Lung (tissue), 11 donors: ENCODE measurements at regions not wholly inside any gene's neighbourhood (a gene's known extent, or its start where the extent isn't known, plus 50 kb on each side); places are given as distances from the start of the nearest gene placed in this dataset.

Experiments
- ATAC-seq: fragments of 200-7000 bp; cut with Tn5 transposase; one replicate; pipeline ENCODE4 v1.9.1; 2020; ENCODE audit warnings: moderate number of reproducible peaks; ENCODE audit not compliant: insufficient read depth, low FRiP score
- DNase-seq, 3 donors: peaks; one replicate each; pipeline ENCODE4 v3.0.0-alpha.2; 2013 to 2017
- H3K27ac ChIP-seq, 2 donors: one replicate each; pipeline ENCODE4 v1.5.1; 2013; ENCODE audit warnings: mild to moderate bottlenecking in 2 of 2, moderate library complexity in 2 of 2, control low read depth in 1 of 2, inconsistent platforms in 1 of 2, low read depth in 1 of 2, low read length in 1 of 2
- H3K27me3 ChIP-seq, 3 donors: one replicate each; pipeline ENCODE4 v1.5.1; 2013; ENCODE audit warnings: low read length in 2 of 3; ENCODE audit not compliant: control insufficient read depth in 3 of 3, insufficient read depth in 3 of 3
- H3K36me3 ChIP-seq, 4 donors: one replicate each; pipeline ENCODE4 v1.5.1; 2013; ENCODE audit warnings: low read length in 4 of 4, mild to moderate bottlenecking in 1 of 4, moderate library complexity in 1 of 4; ENCODE audit not compliant: control insufficient read depth in 4 of 4, insufficient read depth in 4 of 4
- H3K4me1 ChIP-seq, 5 donors: one replicate each; pipeline ENCODE4 v1.5.1; 2013; ENCODE audit warnings: low read length in 5 of 5, mild to moderate bottlenecking in 2 of 5, moderate library complexity in 1 of 5; ENCODE audit not compliant: control insufficient read depth in 5 of 5, insufficient read depth in 5 of 5
- H3K4me3 ChIP-seq: one replicate; pipeline ENCODE4 v1.5.1; 2013; ENCODE audit warnings: mild to moderate bottlenecking, control low read depth, moderate library complexity
- H3K9ac ChIP-seq, 2 donors: one replicate each; pipeline ENCODE4 v1.5.1; 2013; ENCODE audit warnings: low read length in 2 of 2, control low read depth in 1 of 2; ENCODE audit not compliant: insufficient read depth in 1 of 2
- H3K9me3 ChIP-seq, 4 donors: one replicate each; pipeline ENCODE4 v1.5.1; 2013; ENCODE audit warnings: low read length in 3 of 4, mild to moderate bottlenecking in 1 of 4, moderate library complexity in 1 of 4; ENCODE audit not compliant: control insufficient read depth in 4 of 4, insufficient read depth in 3 of 4
- WGBS, 2 donors: extraction: QIAGEN DNeasy Blood & Tissue Kit; methylation state at CpG; one replicate each; pipeline ENCODE4 v1.1.7; 2013; 5-methylcytosine and 5-hydroxymethylcytosine counted together
- TF ChIP-seq, protein P1 (sequence below): IDR thresholded peaks from 2 replicates; pipeline ENCODE4 v1.5.1; 2012; ENCODE audit warnings: mild to moderate bottlenecking; ENCODE audit errors: control extremely low read depth, extremely low read depth
- donor health status: control.
- donor health status: control.
- donor health status: Bipolar disorder and iron deficiency.
- donor health status: healthy.
- donor health status: DM: yes; HTN: yes; CAD: no.

DNA sequence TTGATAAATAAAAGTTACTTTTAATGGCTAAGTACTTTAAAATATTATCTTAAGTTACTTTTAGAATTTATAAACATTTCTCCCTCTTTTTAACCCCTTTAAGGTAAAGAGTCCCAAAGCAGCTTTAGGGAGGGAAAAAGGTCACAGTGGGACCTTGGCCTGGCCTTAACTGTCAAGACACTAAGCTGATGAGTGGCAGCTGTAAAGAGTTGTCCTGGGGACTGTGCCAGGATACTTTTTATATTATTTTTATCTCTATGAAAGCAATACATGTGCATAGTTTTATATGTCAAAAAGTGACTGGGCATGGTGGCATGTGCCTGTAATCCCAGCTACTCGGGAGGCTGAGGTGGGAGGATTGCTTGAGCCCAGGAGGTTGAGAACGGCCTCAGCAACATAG lies 94.2 kb upstream of the RESF1 start:
- no peak for ATAC-seq
- DNase-seq: no peak
- WGBS, 2 donors: 89 to 92% methylated on average over 2 of the region's 2 CpGs
- H3K27ac ChIP-seq: no peak overlapping the region
- H3K4me1 ChIP-seq: no peaks in the 10 kb centered on the region
- H3K9me3 ChIP-seq: no peaks in the 10 kb centered on the region
- no peak overlapping the region for H3K9ac ChIP-seq
- no peak overlapping the region for H3K4me3 ChIP-seq
- H3K27me3 ChIP-seq: no peaks in the 10 kb centered on the region
- TF ChIP-seq, protein P1, sequence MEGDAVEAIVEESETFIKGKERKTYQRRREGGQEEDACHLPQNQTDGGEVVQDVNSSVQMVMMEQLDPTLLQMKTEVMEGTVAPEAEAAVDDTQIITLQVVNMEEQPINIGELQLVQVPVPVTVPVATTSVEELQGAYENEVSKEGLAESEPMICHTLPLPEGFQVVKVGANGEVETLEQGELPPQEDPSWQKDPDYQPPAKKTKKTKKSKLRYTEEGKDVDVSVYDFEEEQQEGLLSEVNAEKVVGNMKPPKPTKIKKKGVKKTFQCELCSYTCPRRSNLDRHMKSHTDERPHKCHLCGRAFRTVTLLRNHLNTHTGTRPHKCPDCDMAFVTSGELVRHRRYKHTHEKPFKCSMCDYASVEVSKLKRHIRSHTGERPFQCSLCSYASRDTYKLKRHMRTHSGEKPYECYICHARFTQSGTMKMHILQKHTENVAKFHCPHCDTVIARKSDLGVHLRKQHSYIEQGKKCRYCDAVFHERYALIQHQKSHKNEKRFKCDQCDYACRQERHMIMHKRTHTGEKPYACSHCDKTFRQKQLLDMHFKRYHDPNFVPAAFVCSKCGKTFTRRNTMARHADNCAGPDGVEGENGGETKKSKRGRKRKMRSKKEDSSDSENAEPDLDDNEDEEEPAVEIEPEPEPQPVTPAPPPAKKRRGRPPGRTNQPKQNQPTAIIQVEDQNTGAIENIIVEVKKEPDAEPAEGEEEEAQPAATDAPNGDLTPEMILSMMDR: no peak
- H3K36me3 ChIP-seq: no peaks in the 10 kb centered on the region

DNA sequence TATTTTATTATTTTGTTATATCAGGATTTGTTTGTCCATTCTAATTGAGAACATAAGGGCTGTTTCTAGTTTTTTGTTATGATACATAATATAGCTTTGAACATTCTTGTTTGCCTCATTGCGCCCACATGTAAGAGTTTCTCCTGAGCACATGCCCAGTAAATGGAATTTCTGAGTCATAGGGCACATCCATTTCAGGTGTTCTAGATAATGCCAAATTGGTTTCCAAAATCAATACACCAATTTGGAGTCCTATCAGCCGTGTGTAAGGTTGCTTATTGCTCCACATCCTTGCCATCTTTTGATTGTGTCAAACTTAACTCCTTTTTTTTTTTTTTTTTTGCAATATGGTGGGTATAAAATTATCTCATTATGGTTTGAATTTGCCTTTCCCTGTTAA lies 97.9 kb upstream of the RESF1 start:
- H3K9ac ChIP-seq: no peak overlapping the region
- no peaks in the 10 kb centered on the region for H3K9me3 ChIP-seq
- ATAC-seq: no peak
- H3K4me1 ChIP-seq: no peaks in the 10 kb centered on the region
- no peaks in the 10 kb centered on the region for H3K27me3 ChIP-seq
- no peak overlapping the region for H3K27ac ChIP-seq
- no peak overlapping the region for H3K4me3 ChIP-seq
- TF ChIP-seq, protein P1: no peak
- DNase-seq: no peak
- 80 to 97% methylated on average over 2 of the region's 2 CpGs for WGBS, 2 donors
- H3K36me3 ChIP-seq: no peaks in the 10 kb centered on the region

DNA sequence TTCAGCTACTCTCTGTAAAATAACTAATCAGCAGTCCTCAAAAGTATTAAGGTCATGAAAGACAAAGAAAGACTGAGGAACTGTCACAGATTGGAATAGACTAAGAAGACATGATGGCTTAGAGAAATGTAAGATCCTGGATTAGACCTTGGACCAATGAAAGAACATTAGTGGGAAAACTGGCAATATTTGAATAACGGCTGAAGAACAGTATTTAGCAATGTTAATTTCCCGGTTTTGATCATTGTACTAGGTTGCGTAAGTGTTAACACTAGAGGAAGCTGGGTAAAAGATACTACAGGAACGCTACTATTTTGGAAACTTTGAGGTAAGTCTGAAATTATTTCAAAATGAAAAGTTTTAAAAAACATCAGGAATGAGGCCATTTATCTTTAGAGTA lies 98.8 kb upstream of the RESF1 start:
- 55% methylated on average over 4 of the region's 4 CpGs for WGBS, 2 donors
- H3K9ac ChIP-seq: no peak overlapping the region
- no peak overlapping the region for H3K27ac ChIP-seq
- no peaks in the 10 kb centered on the region for H3K9me3 ChIP-seq
- ATAC-seq (no peak), DNase-seq (no peak)
- no peaks in the 10 kb centered on the region for H3K4me1 ChIP-seq
- no peaks in the 10 kb centered on the region for H3K36me3 ChIP-seq
- H3K27me3 ChIP-seq: no peaks in the 10 kb centered on the region
- H3K4me3 ChIP-seq: no peak overlapping the region
- TF ChIP-seq, protein P1: no peak

DNA sequence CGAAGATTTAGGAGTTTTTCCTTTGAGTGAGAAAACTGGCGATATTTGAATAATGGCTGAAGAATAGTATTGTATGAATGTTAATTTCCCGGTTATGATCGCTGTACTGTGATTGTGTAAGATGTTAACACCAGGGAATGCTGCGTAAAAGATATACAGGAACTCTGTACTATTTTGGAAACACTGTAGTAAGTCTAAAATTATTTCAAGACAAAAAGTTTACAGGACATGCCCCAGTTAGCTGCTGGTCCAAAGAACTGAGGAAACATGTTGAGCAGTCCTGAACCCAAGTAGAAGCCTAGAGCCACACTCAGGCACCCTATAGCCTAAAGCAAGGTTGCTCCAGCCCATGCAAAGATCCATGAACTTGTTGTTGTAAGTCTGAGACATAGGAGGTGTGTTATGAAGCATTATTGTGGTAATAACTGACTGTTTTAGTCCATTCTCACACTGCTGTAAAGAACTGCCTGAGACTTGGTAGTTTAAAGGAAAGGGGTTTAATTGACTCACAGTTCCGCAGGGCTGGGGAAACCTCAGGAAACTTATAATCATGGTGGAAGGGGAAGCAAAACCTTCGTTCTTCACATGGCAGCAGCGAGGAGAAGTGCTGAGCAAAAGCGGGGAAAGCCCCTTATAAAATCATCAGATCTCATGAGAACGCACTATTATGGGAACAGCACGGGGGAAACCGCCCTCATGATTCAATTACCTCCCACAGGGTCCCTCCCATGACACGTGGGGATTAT lies 99.8 kb upstream of the RESF1 start:
- H3K9ac ChIP-seq: no peak overlapping the region
- H3K4me3 ChIP-seq: no peak overlapping the region
- TF ChIP-seq, protein P1: no peak
- no peaks in the 10 kb centered on the region for H3K9me3 ChIP-seq
- H3K27ac ChIP-seq: no peak overlapping the region
- WGBS, 2 donors: 82 to 86% methylated on average over 13 of the region's 13 CpGs
- no peaks in the 10 kb centered on the region for H3K36me3 ChIP-seq
- peaks cover 0 to 1% (median 0%) of the 10 kb centered on the region in 5 donors for H3K4me1 ChIP-seq
- ATAC-seq (no peak), DNase-seq (no peak)
- no peaks in the 10 kb centered on the region for H3K27me3 ChIP-seq
